HepG2 (cell line): ENCODE measurements at regions not wholly inside any gene's neighbourhood (a gene's known extent, or its start where the extent isn't known, plus 50 kb on each side); places are given as distances from the start of the nearest gene placed in this dataset.

Experiments
- ATAC-seq: fragments of 200-7000 bp; cut with Tn5 transposase; 3 replicates; pipeline ENCODE4 v1.9.1; 2020; ENCODE audit warnings: mild to moderate bottlenecking, moderate library complexity
- BruUV-seq: library from RNA; stranded (reverse); fragments of 400-500 nt; replicated peaks from 2 replicates; lab custom pipeline; 2021; lab: Mats Ljungman, UMichigan
- CTCF ChIA-PET: fragments of 300-600 bp; formaldehyde crosslinking; extraction: SDS; loops from one replicate; lab custom pipeline; 2021; ENCODE audit warnings: low total read pairs, inconsistent platforms, low intra/inter-chr PET ratio; lab: Yijun Ruan, JAX
- POLR2A ChIA-PET: fragments of 350-600 bp; sonication (Branson Sonifier 250); formaldehyde crosslinking; loops from one replicate; lab custom pipeline; 2020; ENCODE audit warnings: antibody characterized with exemption, inconsistent platforms; lab: Yijun Ruan, JAX
- DNase-seq: peaks from one replicate; pipeline ENCODE4 v3.0.0-alpha.2; 2015; ENCODE audit warnings: low spot score
- FAIRE-seq: peaks from 3 replicates; lab custom pipeline; 2011; peaks lifted over from hg19 to GRCh38; lab: Jason Lieb, UNC
- H2AFZ ChIP-seq: one replicate; pipeline ENCODE4 v1.6.1; 2011; ENCODE audit warnings: low read length, inconsistent platforms
- H3K27ac ChIP-seq: fragments of 300-600 bp; 3 replicates; pipeline ENCODE4 v1.8.0; 2011; ENCODE audit warnings: mixed run types, mild to moderate bottlenecking, mixed read lengths, low read length, inconsistent platforms; ENCODE audit not compliant: insufficient read depth; ENCODE audit errors: extremely low read length
- H3K27me3 ChIP-seq, 2 experiments: fragments of 200-600 bp in 1 of 2; 2 replicates in 1 of 2; 3 replicates in 1 of 2; pipeline versions ENCODE4 v1.6.0 to v1.8.0; 2011; ENCODE audit warnings: low read length in 2 of 2, mild to moderate bottlenecking in 2 of 2, moderate library complexity in 2 of 2, inconsistent platforms in 1 of 2; ENCODE audit not compliant: insufficient read depth in 2 of 2, control insufficient read depth in 1 of 2
- H3K36me3 ChIP-seq, 2 experiments: fragments of 200-600 bp in 1 of 2; replicated peaks in 1 of 2; 2 replicates in 1 of 2; 3 replicates in 1 of 2; pipeline versions ENCODE4 v1.5.1 to v1.8.0; 2011; ENCODE audit warnings: low read length in 2 of 2, inconsistent platforms in 1 of 2; ENCODE audit not compliant: insufficient read depth in 2 of 2, control insufficient read depth in 1 of 2
- H3K4me1 ChIP-seq: 2 replicates; pipeline ENCODE4 v1.5.1; 2012; ENCODE audit warnings: low read length, inconsistent platforms; ENCODE audit not compliant: insufficient read depth
- H3K4me2 ChIP-seq: 2 replicates; pipeline ENCODE4 v1.6.0; 2011; ENCODE audit warnings: low read depth, low read length, inconsistent platforms
- H3K4me3 ChIP-seq, 3 experiments: fragments of 200-600 bp in 1 of 3; sonication (generic), shearing (Covaris generic) in 1 of 3; replicated peaks in 1 of 3; 2 replicates each; pipeline ENCODE4 v1.5.1; 2011 to 2016; ENCODE audit warnings: low read length in 3 of 3, inconsistent platforms in 2 of 3, low read depth in 2 of 3, mild to moderate bottlenecking in 2 of 3, control low read depth in 1 of 3, mixed read lengths in 1 of 3; ENCODE audit not compliant: insufficient read depth in 1 of 3
- H3K79me2 ChIP-seq: one replicate; pipeline ENCODE4 v1.6.1; 2011; ENCODE audit warnings: low read length, inconsistent platforms; ENCODE audit not compliant: insufficient read depth
- H3K9ac ChIP-seq: 2 replicates; pipeline ENCODE4 v1.6.0; 2011; ENCODE audit warnings: mild to moderate bottlenecking, low read depth, low read length, inconsistent platforms; ENCODE audit not compliant: insufficient read depth
- H3K9me3 ChIP-seq: 2 replicates; pipeline ENCODE4 v1.5.1; 2012; ENCODE audit warnings: mild to moderate bottlenecking, low read length
- H4K20me1 ChIP-seq: 2 replicates; pipeline ENCODE4 v1.6.0; 2011; ENCODE audit warnings: inconsistent platforms, mild to moderate bottlenecking, low read length, moderate library complexity; ENCODE audit not compliant: insufficient read depth
- KLF13 ChIP-seq: sonication (generic); formaldehyde crosslinking; IDR thresholded peaks from 2 replicates; pipeline ENCODE4 v1.4.0; 2020; ENCODE audit warnings: mild to moderate bottlenecking, missing genetic modification reagents
- NFATC3 ChIP-seq: sonication (generic); formaldehyde crosslinking; IDR thresholded peaks from 2 replicates; pipeline ENCODE4 v1.5.1; 2020; ENCODE audit warnings: mild to moderate bottlenecking, missing genetic modification reagents
- TCF7L2 ChIP-seq: IDR thresholded peaks from 2 replicates; pipeline ENCODE4 v1.6.1; 2011; ENCODE audit warnings: mild to moderate bottlenecking, low read depth, low read length, moderate library complexity
- TEAD3 ChIP-seq: optimal IDR thresholded peaks from 2 replicates; pipeline ENCODE3; 2016; ENCODE audit warnings: borderline replicate concordance
- XRCC5 ChIP-seq: fragments of 200-400 bp; formaldehyde crosslinking; optimal IDR thresholded peaks from 2 replicates; pipeline ENCODE3; 2017; ENCODE audit warnings: mild to moderate bottlenecking, low read length
- ZFP36L1 ChIP-seq: sonication (generic); formaldehyde crosslinking; IDR thresholded peaks from 2 replicates; pipeline ENCODE4 v1.8.0; 2022; ENCODE audit warnings: mild to moderate bottlenecking, missing genetic modification reagents, moderate library complexity
- ZFYVE20 ChIP-seq: sonication (generic); formaldehyde crosslinking; IDR thresholded peaks from 2 replicates; pipeline ENCODE4 v1.8.0; 2023; ENCODE audit warnings: low read depth, mild to moderate bottlenecking, moderate library complexity, missing genetic modification reagents, borderline replicate concordance
- WGBS: methylation state at CpG from one replicate; pipeline ENCODE4 v1.1.6; 2017; ENCODE audit warnings: low lambda C conversion rate; 5-methylcytosine and 5-hydroxymethylcytosine counted together
- in situ Hi-C: cut with HindIII; loops from 2 replicates; pipeline ENCODE4 v1.10.0; 2017; ENCODE audit warnings: low pct_unique_long_range_greater_than_20kb; ENCODE audit not compliant: extremely low pct_ligation_motif_present
- intact Hi-C: fragments of 100-400 bp; cut with micrococcal nuclease; formaldehyde crosslinking; loops from one replicate; pipeline ENCODE4 v1.10.0; 2022; ENCODE audit not compliant: unreplicated experiment
- TF ChIP-seq, protein P1 (sequence below): sonication (generic); formaldehyde crosslinking; IDR thresholded peaks from 2 replicates; pipeline ENCODE4 v1.4.0; 2020; ENCODE audit warnings: missing genetic modification reagents, mild to moderate bottlenecking, borderline replicate concordance
- TF ChIP-seq, protein P2 (sequence below), 2 experiments: fragments of 450-650 bp in 1 of 2; sonication (generic) in 1 of 2; formaldehyde crosslinking; IDR thresholded peaks; 2 replicates each; pipeline versions ENCODE4 v1.5.0 to v1.8.0; 2020 to 2022; ENCODE audit warnings: mild to moderate bottlenecking in 1 of 2, missing genetic modification reagents in 1 of 2
- TF ChIP-seq, protein P3 (sequence below): sonication (generic); formaldehyde crosslinking; IDR thresholded peaks from 2 replicates; pipeline ENCODE4 v1.4.0; 2020; ENCODE audit warnings: mild to moderate bottlenecking, low read depth, missing genetic modification reagents
- TF ChIP-seq, protein P4 (sequence below): sonication (generic); formaldehyde crosslinking; IDR thresholded peaks from 2 replicates; pipeline ENCODE4 v1.5.0; 2020; ENCODE audit warnings: mild to moderate bottlenecking, missing genetic modification reagents, borderline replicate concordance

- H3K4me1 ChIP-seq: peaks cover 24% of the 10 kb centered on the region
- ChIA-PET CTCF (no interaction called here), POLR2A (no interaction called here)
- ATAC-seq (no peak), DNase-seq (no peak), FAIRE-seq (no peak)
- no peaks in the 10 kb centered on the region for H3K36me3 ChIP-seq
- no peak overlapping the region for H3K9ac ChIP-seq
- BruUV-seq: no TSS peak
- WGBS: 96% methylated on average over 14 of the region's 14 CpGs
- no peak overlapping the region for H2AFZ ChIP-seq
- H3K79me2 ChIP-seq: no peaks in the 10 kb centered on the region
- H3K4me2 ChIP-seq: no peak overlapping the region
- in situ Hi-C loops: no loop called here
- H3K27ac ChIP-seq: no peak overlapping the region
- no peak overlapping the region for H3K4me3 ChIP-seq
- no peaks in the 10 kb centered on the region for H3K27me3 ChIP-seq
- H4K20me1 ChIP-seq: no peaks in the 10 kb centered on the region
- no peaks in the 10 kb centered on the region for H3K9me3 ChIP-seq
- intact Hi-C loops: no loop called here
- TF ChIP-seq TCF7L2 (no peak), TEAD3 (no peak), ZFP36L1 (CRISPR knock-in tag) (no peak), XRCC5 (no peak), ZFYVE20 (CRISPR knock-in tag) (no peak), KLF13 (CRISPR knock-in tag) (no peak), NFATC3 (CRISPR knock-in tag) (no peak)
- TF ChIP-seq, protein P1, sequence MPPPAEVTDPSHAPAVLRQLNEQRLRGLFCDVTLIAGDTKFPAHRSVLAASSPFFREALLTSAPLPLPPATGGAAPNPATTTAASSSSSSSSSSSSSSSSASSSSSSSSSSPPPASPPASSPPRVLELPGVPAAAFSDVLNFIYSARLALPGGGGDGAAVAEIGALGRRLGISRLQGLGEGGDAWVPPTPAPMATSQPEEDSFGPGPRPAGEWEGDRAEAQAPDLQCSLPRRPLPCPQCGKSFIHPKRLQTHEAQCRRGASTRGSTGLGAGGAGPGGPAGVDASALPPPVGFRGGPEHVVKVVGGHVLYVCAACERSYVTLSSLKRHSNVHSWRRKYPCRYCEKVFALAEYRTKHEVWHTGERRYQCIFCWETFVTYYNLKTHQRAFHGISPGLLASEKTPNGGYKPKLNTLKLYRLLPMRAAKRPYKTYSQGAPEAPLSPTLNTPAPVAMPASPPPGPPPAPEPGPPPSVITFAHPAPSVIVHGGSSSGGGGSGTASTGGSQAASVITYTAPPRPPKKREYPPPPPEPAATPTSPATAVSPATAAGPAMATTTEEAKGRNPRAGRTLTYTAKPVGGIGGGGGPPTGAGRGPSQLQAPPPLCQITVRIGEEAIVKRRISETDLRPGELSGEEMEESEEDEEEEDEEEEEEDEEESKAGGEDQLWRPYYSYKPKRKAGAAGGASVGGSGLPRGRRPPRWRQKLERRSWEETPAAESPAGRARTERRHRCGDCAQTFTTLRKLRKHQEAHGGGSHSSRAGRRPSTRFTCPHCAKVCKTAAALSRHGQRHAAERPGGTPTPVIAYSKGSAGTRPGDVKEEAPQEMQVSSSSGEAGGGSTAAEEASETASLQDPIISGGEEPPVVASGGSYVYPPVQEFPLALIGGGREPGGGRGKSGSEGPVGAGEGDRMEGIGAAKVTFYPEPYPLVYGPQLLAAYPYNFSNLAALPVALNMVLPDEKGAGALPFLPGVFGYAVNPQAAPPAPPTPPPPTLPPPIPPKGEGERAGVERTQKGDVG (CRISPR knock-in tag): no peak
- TF ChIP-seq, protein P2, sequence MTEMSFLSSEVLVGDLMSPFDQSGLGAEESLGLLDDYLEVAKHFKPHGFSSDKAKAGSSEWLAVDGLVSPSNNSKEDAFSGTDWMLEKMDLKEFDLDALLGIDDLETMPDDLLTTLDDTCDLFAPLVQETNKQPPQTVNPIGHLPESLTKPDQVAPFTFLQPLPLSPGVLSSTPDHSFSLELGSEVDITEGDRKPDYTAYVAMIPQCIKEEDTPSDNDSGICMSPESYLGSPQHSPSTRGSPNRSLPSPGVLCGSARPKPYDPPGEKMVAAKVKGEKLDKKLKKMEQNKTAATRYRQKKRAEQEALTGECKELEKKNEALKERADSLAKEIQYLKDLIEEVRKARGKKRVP (CRISPR knock-in tag; IDR thresholded peaks at IDR 0.05): no peak
- TF ChIP-seq, protein P3, sequence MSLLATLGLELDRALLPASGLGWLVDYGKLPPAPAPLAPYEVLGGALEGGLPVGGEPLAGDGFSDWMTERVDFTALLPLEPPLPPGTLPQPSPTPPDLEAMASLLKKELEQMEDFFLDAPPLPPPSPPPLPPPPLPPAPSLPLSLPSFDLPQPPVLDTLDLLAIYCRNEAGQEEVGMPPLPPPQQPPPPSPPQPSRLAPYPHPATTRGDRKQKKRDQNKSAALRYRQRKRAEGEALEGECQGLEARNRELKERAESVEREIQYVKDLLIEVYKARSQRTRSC (CRISPR knock-in tag): no peak
- TF ChIP-seq, protein P4, sequence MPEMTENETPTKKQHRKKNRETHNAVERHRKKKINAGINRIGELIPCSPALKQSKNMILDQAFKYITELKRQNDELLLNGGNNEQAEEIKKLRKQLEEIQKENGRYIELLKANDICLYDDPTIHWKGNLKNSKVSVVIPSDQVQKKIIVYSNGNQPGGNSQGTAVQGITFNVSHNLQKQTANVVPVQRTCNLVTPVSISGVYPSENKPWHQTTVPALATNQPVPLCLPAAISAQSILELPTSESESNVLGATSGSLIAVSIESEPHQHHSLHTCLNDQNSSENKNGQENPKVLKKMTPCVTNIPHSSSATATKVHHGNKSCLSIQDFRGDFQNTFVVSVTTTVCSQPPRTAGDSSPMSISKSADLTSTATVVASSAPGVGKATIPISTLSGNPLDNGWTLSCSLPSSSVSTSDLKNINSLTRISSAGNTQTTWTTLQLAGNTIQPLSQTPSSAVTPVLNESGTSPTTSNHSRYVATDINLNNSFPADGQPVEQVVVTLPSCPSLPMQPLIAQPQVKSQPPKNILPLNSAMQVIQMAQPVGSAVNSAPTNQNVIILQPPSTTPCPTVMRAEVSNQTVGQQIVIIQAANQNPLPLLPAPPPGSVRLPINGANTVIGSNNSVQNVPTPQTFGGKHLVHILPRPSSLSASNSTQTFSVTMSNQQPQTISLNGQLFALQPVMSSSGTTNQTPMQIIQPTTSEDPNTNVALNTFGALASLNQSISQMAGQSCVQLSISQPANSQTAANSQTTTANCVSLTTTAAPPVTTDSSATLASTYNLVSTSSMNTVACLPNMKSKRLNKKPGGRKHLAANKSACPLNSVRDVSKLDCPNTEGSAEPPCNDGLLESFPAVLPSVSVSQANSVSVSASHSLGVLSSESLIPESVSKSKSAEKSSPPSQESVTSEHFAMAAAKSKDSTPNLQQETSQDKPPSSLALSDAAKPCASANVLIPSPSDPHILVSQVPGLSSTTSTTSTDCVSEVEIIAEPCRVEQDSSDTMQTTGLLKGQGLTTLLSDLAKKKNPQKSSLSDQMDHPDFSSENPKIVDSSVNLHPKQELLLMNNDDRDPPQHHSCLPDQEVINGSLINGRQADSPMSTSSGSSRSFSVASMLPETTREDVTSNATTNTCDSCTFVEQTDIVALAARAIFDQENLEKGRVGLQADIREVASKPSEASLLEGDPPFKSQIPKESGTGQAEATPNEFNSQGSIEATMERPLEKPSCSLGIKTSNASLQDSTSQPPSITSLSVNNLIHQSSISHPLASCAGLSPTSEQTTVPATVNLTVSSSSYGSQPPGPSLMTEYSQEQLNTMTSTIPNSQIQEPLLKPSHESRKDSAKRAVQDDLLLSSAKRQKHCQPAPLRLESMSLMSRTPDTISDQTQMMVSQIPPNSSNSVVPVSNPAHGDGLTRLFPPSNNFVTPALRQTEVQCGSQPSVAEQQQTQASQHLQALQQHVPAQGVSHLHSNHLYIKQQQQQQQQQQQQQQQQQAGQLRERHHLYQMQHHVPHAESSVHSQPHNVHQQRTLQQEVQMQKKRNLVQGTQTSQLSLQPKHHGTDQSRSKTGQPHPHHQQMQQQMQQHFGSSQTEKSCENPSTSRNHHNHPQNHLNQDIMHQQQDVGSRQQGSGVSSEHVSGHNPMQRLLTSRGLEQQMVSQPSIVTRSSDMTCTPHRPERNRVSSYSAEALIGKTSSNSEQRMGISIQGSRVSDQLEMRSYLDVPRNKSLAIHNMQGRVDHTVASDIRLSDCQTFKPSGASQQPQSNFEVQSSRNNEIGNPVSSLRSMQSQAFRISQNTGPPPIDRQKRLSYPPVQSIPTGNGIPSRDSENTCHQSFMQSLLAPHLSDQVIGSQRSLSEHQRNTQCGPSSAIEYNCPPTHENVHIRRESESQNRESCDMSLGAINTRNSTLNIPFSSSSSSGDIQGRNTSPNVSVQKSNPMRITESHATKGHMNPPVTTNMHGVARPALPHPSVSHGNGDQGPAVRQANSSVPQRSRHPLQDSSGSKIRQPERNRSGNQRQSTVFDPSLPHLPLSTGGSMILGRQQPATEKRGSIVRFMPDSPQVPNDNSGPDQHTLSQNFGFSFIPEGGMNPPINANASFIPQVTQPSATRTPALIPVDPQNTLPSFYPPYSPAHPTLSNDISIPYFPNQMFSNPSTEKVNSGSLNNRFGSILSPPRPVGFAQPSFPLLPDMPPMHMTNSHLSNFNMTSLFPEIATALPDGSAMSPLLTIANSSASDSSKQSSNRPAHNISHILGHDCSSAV (CRISPR knock-in tag): no peak
Measured at GRCh38 chr12:30485230-30485890, 210.3 kb downstream of the IPO8 start.
